ENCODE measurements at regions not wholly inside any gene's neighbourhood (a gene's known extent, or its start where the extent isn't known, plus 50 kb on each side); places are given as distances from the start of the nearest gene placed in this dataset.

GRCh38 chr1:195686764-195687163 lies 921.5 kb downstream of the KCNT2 start:
- no peak for TF ChIP-seq CTCF (IDR thresholded peaks at IDR 0.05; ENCODE audit: insufficient read depth, low read length)
- TF ChIP-seq POLR2AphosphoS5 (IDR thresholded peaks at IDR 0.05; ENCODE audit: low read depth): no peak
- no peak for TF ChIP-seq REST (IDR thresholded peaks at IDR 0.05; ENCODE audit: insufficient replicate concordance, low read depth)
- TF ChIP-seq GABPA (IDR thresholded peaks at IDR 0.05; ENCODE audit: low read depth): no peak

All from HL-60 (cell line).